D721Med (cell line): ENCODE measurements at regions not wholly inside any gene's neighbourhood (a gene's known extent, or its start where the extent isn't known, plus 50 kb on each side); places are given as distances from the start of the nearest gene placed in this dataset.

Experiments used
- DNase-seq: peaks from one replicate; pipeline ENCODE4 v3.0.0; 2011; ENCODE audit warnings: low spot score; ENCODE audit not compliant: insufficient read length
- FAIRE-seq: peaks from 2 replicates; lab custom pipeline; 2011; peaks lifted over from hg19 to GRCh38; lab: Jason Lieb, UNC
- TF ChIP-seq, protein P1 (sequence below): IDR thresholded peaks from 2 replicates; pipeline ENCODE4 v1.5.1; 2012; ENCODE audit warnings: mild to moderate bottlenecking, control low read depth; ENCODE audit not compliant: insufficient read depth; ENCODE audit errors: missing control alignments

DNA sequence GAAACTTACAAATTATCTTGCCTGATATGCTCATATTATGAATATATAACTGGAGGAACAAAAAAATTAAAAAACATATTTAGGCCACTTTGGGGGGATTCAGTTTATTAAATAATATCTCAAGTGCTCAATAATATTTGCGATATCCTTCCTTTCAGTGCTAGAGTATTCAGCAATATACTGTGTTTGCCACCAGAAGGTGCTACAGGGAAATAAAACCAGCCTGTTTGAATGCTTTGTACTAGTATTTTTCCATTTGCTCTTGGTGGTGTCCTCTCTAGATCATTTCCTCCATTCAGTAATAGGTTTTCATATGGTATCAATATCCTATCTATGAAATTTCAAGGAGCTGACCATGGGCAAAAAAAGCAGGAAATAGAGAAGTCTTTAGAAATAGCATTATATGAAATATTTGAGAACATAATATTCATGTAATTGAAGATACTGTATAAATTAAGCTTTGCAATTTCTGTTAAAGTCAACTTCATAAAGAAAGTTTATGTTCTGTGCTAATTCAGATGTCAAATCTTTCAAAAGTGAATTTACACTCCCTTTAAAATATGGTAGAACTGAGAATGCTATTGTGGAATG lies 106.2 kb upstream of the NAV3 start:
- FAIRE-seq (peak; percentile 82), DNase-seq (no peak)
- TF ChIP-seq, protein P1, sequence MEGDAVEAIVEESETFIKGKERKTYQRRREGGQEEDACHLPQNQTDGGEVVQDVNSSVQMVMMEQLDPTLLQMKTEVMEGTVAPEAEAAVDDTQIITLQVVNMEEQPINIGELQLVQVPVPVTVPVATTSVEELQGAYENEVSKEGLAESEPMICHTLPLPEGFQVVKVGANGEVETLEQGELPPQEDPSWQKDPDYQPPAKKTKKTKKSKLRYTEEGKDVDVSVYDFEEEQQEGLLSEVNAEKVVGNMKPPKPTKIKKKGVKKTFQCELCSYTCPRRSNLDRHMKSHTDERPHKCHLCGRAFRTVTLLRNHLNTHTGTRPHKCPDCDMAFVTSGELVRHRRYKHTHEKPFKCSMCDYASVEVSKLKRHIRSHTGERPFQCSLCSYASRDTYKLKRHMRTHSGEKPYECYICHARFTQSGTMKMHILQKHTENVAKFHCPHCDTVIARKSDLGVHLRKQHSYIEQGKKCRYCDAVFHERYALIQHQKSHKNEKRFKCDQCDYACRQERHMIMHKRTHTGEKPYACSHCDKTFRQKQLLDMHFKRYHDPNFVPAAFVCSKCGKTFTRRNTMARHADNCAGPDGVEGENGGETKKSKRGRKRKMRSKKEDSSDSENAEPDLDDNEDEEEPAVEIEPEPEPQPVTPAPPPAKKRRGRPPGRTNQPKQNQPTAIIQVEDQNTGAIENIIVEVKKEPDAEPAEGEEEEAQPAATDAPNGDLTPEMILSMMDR, result peak; percentile 95

DNA sequence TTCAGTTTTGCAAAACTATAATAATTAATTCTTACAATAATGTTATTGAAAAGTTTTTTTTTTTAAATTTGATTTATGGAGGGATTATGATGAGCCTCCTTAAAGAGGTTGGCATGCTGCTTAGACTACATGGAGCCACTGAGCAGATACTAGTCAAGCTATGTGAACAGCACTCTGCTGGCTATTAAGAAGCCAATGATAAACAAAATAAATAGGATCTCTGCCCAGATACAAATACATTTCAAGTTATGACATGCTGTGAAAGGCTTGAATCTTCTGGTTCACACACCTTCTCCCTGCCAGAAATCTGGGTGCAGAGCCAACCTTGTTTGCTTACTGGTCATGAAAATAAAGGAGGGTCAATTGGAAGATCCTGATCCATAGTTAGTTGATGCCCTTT lies 107.4 kb upstream of the NAV3 start:
- FAIRE-seq (no peak), DNase-seq (no peak)
- TF ChIP-seq, protein P1, result no peak

- FAIRE-seq (no peak), DNase-seq (no peak)
- TF ChIP-seq, protein P1, result no peak
These were observed 108.2 kb upstream of the NAV3 start for GRCh38 chr12:77722536-77722935.

DNA sequence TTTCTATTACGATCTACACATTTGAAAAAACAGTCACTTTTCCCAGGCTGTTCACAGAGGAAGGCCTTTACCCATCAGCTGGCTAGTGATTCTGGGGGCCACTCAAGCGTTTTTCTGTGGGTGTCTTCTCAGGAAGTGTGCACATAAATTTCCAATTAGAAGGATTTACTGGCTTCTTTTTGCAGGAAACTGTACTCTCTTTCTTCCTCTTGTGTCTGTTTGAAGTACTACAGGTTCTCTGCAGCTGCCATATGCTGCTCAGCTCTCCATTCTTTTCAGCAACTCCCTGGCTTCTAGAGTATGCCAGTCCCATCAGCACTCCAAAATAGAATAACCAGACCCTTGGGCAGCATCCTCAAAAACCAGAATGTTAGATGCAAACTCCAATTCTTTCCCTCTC lies 110.4 kb upstream of the NAV3 start:
- no peak for FAIRE-seq
- TF ChIP-seq, protein P1, result no peak
- DNase-seq, result no peak

GRCh38 chr12:77710209-77710608 lies 120.5 kb upstream of the NAV3 start:
- no peak for DNase-seq
- TF ChIP-seq, protein P1, result no peak
- FAIRE-seq, result no peak

DNA sequence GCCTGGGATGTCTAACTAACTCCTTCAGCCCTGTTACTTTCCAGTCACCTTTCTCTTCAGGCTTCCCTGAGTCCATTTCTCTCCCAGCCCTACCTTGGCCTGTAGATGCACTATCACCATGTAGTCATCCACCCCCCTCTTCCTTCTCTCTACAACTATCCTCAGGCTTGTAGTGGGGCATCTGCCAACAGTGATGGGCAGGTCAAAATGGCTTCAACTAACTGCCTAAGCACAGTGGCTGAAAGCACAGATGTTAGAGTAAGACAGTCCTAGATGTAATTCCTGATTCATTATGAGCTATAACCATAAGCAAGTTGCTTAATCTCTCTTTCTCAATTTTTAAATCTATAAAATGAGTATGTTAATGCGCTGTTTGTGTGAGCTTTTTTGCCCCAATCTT lies 133.6 kb upstream of the NAV3 start:
- TF ChIP-seq, protein P1, result no peak
- no peak for DNase-seq
- no peak for FAIRE-seq

DNA sequence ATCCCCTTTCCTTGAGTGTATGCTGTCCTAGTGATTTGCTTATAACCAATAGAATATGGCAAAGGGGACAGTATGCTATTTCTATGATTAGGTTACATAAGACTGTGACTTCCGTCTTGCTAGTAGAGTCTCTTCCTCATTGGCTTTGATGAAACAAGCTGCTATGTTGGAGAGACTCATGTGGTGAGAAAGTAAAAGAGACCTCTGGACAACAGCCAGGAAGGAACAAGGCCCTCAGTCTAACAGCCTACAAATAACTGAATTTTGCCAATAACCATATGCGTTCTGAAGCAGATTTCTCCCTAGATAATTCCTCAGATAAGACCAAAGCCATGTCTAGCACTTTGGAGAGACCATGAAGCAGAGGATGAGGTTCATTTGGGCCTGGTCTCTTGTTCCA lies 134.5 kb upstream of the NAV3 start:
- FAIRE-seq, result no peak
- DNase-seq, result no peak

More for the DNA sequence above, 134.5 kb upstream of the NAV3 start:
- TF ChIP-seq, protein P1, result no peak
